COLO668 (cell line): ENCODE measurements at regions not wholly inside any gene's neighbourhood (a gene's known extent, or its start where the extent isn't known, plus 50 kb on each side); places are given as distances from the start of the nearest gene placed in this dataset.
"Not testable (repeated sequence)": the region's sequence is repeated elsewhere in the genome, so short reads cannot be mapped to it uniquely, and the experiment has no call there.

Experiments used
- DNase-seq: peaks from one replicate; lab custom pipeline; 2025; ENCODE audit not compliant: unreplicated experiment; lab: John Stamatoyannopoulos, UW

DNA sequence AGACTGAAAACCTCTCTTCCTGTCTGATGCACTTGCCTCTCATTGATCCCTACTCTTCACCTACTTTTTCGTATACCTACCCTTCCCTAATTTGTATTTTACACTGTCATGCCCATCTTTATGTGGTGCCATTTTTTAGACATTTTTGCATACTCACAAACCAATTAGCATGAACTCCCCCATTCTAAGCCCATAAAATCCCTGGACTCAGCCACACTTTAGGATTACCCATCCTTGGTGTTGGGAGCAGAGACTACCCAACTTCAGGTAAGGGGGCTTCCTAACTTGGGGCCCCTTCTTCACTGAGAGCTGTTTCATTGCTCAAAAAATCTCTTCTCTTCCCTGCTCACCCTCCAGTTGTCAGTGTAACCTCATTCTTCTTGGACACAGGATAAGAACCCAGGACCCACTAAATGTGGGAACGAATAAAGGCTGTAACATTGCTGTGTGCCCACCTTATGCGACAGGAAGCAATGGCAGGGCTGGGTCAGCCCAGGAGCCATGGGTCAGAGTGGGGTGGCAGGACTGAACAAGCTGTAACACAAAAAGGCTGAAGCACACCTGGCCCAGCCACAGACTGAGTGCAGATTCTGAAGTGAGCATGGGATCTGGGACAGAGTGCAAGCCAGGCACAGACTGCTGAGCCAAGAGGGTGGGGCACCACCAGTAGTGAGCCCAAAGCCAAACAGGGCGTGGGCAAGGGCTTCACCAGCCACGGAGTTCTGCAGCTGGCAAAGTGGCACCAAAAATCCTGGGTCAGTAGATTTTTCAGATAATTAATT is 789.1 kb upstream of the HS3ST5 start:
- no peak for DNase-seq

DNA sequence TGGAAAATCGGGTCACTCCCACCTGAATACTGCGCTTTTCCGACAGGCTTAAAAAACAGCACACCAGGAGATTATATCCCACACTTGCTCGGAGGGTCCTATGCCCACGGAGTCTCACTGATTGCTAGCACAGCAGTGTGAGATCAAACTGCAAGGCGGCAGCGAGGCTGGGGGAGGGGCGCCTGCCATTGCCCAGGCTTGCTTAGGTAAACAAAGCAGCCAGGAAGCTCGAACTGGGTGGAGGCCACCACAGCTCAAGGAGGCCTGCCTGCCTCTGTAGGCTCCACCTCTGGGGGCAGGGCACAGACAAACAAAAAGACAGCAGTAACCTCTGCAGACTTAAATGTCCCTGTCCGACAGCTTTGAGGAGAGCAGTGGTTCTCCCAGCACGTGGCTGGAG is 778.7 kb upstream of the HS3ST5 start:
- not testable (repeated sequence) for DNase-seq

DNA sequence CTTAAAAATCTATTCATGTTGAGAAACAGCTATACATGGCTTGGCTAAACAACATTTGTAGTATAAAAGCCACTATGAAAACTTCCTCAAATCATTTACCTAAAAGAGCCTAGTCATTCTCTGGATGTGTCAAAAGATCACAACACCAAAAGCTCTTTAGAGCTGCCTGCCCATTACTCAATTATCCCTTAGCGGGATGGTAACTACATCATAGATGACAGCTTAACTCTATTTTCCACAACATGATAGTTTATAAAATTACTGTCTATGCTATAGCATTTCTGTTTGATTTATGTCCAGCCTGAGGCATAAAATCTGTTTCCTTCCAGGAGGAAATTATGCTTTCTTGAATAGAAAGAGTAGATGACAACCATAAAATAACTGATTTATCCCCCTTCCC is 777.6 kb upstream of the HS3ST5 start:
- DNase-seq, result no peak

DNA sequence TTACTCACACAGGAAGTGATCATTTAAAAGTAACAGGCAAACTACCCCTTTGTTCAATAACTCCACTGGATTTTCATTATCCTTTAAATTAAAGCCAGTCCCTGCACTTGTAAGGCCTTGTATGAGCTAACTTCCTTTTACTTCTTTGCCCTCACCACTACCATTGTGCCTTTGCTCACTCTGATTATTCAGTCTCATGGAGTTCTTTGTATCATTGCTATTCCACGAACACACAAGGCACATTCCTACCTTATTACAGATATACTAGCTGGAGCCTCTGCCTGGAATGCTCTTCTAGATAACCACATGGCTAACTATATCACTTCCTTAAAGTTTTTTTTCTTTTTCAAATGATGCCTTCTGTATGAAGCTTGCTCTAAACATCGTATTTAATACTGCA is 748.6 kb upstream of the HS3ST5 start:
- no peak for DNase-seq

DNA sequence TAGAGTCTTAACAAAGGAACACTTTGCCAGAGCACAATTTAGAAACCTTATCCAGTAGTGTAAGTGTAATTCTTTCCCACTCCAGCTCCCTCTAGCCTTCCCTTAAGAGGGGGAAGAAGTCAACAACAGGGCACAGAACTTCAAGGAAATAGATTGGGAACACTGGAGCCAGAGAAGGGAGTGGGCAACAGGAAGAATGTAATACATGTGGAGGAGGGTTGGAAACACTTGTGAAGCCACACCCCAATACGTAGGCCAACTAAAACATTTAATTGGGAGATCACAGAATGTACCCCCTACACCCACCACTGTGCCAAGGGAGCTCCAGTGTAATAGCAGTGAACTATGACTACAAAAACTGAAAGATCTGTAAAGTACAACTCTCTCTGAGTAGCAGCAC is 735.7 kb upstream of the HS3ST5 start:
- DNase-seq, result no peak

DNA sequence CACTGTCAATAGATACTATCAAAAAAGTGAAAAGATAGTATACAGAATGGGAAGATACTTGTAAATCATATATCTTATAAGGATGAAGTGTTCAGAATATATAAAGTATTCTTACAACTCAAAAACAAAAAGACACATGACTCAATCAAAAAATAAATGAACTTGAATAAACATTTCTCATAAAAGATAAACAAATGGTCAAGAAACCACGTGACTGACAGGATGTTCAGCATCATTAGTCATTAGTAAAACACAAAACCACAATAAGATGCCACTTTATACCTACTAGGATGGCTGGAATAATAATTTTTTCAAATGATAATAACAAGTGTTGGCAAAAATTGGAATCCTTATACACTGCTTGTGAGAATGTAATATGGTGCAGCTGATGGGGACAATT is 729.1 kb upstream of the HS3ST5 start:
- no peak for DNase-seq

DNA sequence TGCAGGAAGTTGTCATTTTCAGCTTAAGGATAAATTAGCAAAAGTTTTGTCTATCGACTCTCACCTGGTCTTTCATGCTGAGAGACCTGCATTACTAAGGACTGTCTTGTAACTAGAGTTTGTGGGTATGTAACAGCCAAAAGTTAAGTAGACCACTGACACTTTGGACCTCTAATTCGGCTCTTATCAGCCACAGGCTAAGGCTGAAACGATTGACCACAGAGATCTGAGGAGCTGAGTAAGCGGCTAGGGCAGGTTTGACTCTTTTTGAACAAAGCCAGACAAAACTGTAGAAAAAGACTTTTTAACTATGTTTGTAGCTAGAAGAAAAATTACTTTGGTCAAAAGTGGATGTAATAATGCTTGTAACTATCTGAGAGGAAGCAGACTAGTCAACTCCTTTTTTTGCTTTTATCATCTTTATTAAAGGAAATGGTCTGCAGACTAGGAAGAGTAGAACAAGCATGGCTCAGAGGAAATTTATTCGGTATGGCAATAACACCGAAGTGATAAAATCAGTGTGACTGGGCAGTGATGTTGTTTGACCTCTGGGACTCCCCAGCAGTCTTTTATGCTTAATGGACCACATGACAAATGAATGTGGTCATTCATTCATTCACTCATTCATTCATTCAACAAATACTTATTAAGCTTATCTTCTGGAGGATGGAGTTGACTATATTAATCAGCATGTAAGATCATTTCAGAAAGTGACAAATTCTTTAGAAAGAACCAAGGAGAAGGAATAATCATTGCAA is 725.0 kb upstream of the HS3ST5 start:
- no peak for DNase-seq

DNA sequence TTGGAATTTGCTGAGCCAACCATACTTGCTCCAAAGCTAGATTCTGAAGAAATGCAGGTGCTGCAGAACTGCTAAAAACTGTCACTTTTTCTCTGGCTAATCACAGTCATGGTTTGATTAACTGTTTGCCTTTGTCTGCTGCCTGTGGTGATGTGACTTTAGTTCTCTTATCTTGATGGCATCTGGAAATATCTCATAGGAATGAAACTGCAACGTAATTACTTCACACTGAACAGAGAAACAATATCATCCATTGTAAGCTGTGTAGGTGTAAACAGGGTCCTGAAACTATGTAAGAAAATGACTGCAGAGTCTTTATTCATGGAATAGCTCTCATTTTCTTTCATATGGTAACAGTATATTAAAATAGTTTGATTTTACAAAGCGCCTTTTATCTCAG is 721.9 kb upstream of the HS3ST5 start:
- no peak for DNase-seq

DNA sequence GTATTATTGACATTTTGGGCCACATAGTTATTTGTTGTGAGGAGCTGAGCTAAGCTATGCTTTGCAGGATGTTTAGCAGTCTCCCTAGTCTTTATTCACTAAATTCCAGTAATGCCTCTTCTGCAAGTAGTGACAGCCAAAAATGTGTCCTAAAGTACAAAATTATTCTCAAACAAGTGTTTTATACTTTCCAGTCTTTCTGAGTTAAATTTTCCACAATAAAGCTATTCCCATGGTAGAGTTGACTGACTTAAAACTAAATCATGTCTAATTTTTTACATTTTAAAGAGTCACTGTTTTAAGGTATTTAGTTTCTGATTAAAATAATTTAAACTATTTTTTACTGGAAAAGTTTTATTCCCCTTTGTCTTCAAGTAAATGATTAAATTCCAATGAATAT is 717.8 kb upstream of the HS3ST5 start:
- no peak for DNase-seq

DNA sequence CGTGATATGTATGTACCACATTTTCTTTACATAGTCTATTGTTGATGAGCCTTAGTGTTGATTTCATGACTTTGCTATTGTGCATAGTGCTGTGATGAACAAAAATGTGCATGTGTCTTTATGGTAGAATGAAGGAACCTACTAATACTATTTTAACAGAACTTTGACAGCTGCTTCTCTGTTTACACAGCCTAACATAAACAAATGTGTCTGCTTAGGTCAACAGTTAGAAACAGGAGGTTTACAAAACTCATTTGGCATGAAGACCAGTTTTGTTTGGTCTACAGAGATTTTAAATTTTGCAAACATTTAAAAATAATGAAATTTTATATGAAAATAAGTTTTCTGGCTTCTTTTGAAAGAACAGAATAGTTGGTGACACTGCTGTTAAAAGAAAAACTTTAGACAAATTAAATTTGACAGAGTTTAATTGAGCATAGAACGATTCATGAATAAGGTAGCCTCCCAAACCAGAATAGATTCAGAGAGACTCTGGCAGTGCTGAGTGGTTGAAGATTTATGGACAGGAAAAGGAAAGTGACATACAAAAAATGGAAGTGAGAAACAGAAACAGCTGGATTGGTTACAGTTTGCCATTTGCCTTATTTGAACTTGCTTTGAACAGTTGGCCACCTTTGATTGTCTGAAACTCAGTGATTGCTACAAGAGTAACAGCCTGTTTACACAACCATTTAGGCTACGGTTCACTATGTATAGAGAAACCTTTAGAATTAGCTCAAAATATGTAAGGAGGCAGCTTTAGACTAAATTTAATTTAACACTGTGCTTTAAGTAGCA is 715.8 kb upstream of the HS3ST5 start:
- DNase-seq, result peak; percentile 24

DNA sequence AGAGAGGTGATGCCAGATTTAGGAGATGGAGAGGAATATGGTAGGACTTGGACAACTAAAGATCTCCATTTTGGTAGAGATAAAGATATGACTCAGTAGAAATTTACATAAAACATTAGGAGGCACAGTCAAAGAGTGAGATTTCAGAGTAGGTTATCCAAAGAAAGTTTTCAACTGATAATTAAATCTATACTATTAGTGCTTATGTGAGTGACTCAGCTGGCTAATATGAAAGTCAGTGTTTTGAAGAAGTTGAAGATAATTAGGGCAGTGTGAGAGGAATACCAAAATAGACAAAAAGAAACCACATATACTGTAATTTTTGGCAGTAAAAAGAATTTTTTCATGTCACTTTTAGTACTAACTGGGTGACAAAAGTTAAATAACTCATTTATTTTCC is 712.8 kb upstream of the HS3ST5 start:
- DNase-seq, result no peak

DNA sequence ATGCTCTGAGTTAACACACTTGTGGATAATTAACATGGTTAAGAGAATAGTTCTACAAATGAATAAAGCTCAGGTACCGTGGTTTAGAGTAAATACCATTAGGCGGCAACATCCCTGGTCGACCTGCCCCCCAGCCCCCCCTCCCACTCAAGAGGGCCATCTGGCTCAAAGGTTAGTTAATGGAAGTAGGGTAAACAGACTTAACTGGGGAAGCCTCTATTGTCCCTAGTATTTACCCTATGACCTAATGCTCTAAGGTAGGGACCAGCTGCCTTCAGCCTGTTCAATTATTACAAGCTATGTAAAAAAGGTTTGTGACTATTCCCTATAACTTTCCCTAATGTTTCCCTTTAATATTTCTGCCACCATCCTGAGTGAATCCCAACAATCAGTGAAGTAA is 711.4 kb upstream of the HS3ST5 start:
- peak; percentile 46 for DNase-seq

DNA sequence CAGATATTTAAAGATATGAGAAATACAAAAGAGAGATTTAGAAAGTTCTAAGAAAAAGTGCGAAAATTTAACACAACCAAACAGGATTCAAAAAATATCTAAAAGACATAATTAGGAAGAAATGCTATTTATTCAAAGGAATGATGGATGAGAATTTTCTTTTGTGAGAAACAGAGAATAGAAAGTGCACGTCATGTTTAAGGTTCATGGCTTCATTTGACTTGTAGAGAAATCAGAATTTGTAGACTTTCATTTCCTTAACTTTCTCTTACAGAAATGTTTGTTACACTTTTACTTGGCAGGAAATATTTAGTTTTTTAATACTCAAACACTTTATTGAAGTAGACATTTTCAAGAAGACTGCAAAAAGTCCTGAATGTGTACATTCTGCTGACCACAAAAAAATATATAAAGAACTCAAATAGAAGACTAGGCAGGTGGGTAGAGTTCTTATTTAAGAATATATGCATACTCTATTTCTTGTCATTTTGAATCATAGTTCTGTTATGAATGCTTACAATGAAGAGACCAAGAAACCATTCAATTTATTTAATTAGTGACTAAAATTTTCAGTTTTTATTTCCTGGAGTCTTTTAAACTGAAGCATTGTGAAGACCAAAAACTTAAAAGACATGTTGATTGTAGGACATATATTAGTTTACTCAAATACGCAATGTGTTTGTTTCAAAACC is 710.5 kb upstream of the HS3ST5 start:
- DNase-seq, result no peak

DNA sequence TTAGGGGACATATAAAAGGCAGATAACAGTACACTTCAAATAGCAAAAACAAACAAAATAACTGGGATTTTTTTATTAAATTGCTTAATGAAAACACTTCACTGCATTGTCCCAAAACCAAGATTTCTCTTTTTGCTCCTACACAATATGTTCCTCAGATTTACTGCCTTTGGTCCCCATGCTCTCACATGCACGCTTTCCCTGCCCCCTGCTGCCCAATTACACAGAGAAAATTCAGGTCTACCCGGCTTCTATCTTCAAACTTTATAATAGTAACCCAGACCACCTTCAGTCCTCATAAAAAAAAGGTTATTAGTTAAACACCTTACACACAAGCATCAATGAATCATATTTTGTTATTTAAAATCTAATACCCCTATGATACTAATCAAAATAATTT is 673.8 kb upstream of the HS3ST5 start:
- no peak for DNase-seq

DNA sequence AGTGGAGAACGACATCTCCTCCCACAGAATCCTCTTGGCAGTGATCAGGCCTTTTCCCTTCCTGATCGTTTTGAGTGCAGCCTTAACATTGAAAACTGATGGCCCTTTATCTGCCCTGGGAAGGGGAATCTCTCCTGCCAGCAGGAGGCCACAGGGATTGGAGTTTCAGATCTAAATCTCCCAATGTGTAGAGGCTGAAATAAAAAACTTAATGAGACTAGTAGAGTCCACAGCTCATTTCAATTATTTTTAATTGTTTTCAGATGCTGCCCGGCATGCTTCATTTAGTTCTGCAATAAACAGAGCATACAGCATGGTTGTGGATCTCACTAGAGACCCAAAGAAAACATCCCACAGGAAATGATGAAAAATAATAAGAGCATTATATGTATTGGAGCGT is 662.2 kb upstream of the HS3ST5 start:
- DNase-seq, result no peak

DNA sequence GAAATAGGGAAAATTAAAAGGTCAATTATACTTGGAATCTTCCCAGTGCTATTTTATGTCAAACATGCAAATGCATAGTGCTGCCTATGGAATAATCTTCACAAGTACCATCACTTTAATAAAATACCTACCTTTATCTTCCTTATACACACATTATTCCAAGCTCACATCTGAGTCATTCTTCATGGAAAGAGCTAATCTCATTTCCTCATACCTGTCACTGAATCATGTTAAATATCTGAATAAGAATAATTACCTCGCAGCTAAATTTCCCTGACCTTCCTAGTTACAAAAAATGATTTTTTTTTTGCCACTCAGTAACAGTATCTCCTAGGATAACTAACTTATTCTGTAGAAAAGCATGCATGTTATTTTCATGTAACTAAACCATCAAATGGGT is 661.4 kb upstream of the HS3ST5 start:
- no peak for DNase-seq

DNA sequence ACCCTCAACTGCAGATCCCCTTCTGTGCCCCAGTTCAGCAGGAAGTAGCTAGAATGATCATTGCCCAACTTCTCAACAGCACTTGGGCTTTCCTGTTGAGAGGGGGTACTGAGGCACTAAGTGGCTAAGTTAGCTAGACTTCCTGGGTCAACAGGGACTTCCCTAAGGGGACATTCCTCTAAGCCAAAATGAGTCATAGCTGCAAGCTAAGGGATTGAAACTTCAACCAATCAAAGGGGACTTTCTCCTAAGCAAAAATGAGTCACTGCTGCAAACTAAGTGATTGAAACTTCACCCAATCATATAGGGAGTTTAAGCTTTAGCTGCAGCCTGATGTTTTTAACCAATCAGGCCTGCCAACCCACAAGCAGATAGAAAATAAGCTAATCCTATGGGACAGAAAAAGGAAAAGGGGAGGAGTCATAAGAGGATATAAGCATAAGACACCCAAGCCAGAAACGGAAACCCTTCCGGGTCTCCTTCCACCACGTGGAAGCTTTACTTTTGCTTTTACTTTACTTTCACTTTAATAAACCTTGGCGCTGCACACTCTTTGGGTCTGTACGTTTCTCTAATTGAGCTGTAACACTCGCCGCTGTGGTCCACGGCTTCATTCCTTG is 659.0 kb upstream of the HS3ST5 start:
- DNase-seq, result no peak

DNA sequence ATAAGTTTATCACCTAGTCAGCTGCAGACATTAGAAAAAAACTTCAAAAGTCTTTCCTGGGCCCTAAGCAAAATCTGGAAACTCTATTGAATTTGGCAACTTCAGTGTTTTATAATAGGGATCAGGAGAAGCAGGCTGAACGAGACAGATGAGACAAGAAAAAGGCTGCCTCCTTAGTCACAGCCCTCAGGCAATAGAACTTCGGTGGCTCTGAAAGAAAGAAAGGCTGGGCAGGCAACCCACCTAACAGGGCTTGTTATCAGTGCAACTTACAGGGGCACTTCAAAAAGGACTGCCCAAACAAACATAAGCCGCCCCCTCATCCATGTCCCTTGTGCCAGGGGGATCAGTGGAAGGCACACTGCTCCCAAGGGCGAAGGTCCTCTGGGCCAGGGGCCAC is 657.9 kb upstream of the HS3ST5 start:
- DNase-seq, result no peak

DNA sequence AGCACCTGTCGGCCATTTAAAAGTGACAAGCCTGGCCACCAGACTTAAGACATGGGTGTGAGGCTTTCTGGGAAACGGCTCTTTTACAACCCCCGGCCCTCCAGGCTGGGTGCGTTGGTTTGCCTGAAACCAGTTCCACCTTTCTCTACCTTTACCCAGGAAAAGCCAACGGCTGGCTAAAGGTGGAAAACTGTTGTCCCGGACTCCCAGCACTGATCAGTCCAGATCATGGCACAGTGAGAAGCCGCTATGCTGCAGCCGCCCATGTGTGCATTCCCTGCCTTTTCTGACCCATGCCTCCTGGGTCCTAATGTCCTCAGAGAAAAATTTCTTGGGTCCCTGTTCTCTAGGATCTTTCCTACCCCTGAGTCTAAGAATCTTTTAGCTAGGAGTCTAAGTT is 655.7 kb upstream of the HS3ST5 start:
- DNase-seq, result no peak

DNA sequence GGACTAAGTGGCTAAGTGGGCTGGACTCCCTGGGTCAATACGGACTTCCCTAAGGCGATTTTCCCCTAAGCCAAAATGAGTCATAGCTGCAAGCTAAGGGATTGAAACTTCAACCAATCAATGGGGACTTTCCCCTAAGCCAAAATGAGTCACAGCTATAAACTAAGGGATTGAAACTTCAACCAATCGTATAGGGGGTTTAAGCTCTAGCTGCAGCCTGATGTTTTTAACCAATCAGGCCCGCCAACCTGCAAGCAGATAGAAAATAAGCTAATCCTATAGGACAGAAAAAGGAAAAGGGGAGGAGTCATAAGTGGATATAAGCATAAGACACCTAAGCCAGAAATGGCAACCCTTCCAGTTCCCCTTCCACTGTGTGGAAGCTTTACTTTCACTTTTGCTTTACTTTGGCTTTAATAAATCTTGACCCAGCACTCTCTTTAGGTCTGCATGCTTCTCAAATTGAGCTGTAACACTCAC is 655.0 kb upstream of the HS3ST5 start:
- DNase-seq, result no peak

DNA sequence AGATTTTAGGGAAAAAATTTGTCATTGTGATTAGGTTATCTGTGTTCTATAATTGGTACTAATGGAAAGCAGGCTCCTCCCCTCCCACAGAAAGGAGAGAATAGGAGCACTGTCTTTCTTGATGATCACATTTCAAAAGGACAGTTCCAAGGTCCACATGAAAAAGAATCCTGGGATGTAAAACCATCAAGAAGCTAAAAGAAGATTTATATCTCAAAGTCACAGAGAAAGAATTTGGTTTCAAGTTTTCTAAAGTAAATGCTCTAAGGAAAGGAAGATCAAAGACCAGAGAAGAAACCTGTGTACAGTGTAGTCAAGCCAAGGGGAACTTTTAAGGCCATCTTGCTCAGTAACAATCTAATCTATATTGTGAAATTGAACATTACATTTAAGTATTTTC is 652.7 kb upstream of the HS3ST5 start:
- DNase-seq, result no peak
